Liver (tissue), 8 donors: ENCODE measurements at regions not wholly inside any gene's neighbourhood (a gene's known extent, or its start where the extent isn't known, plus 50 kb on each side); places are given as distances from the start of the nearest gene placed in this dataset.

Experiments
- DNase-seq: peaks from one replicate; pipeline ENCODE4 v3.0.0-alpha.2; 2017; ENCODE audit warnings: low spot score
- H3K27ac ChIP-seq, 2 donors: one replicate each; pipeline ENCODE4 v1.7.0; 2013; ENCODE audit warnings: inconsistent platforms in 2 of 2, low read length in 2 of 2, control low read depth in 1 of 2, low read depth in 1 of 2, mild to moderate bottlenecking in 1 of 2
- H3K27me3 ChIP-seq, 4 donors: one replicate each; pipeline versions ENCODE4 v1.6.1 to v1.7.0; 2013; ENCODE audit warnings: low read length in 3 of 4, inconsistent platforms in 1 of 4, mild to moderate bottlenecking in 1 of 4, moderate library complexity in 1 of 4; ENCODE audit not compliant: control insufficient read depth in 4 of 4, insufficient read depth in 4 of 4
- H3K36me3 ChIP-seq, 4 donors: one replicate each; pipeline versions ENCODE4 v1.6.1 to v1.7.0; 2013; ENCODE audit warnings: low read length in 3 of 4, mild to moderate bottlenecking in 3 of 4, low read depth in 1 of 4, moderate library complexity in 1 of 4; ENCODE audit not compliant: control insufficient read depth in 4 of 4, insufficient read depth in 3 of 4
- H3K4me1 ChIP-seq, 4 donors: one replicate each; pipeline versions ENCODE4 v1.6.1 to v1.7.0; 2013; ENCODE audit warnings: low read length in 3 of 4, mild to moderate bottlenecking in 3 of 4, moderate library complexity in 1 of 4; ENCODE audit not compliant: control insufficient read depth in 4 of 4, insufficient read depth in 4 of 4
- H3K4me3 ChIP-seq, 3 donors: one replicate each; pipeline versions ENCODE4 v1.6.1 to v1.7.0; 2013; ENCODE audit warnings: low read length in 3 of 3, control low read depth in 1 of 3, low read depth in 1 of 3, mild to moderate bottlenecking in 1 of 3
- H3K9ac ChIP-seq, 2 donors: one replicate each; pipeline ENCODE4 v1.7.0; 2013; ENCODE audit warnings: low read length in 2 of 2, mild to moderate bottlenecking in 2 of 2, moderate library complexity in 2 of 2, control low read depth in 1 of 2, low read depth in 1 of 2
- H3K9me3 ChIP-seq, 4 donors: one replicate each; pipeline versions ENCODE4 v1.6.1 to v1.7.0; 2013; ENCODE audit warnings: low read length in 3 of 4; ENCODE audit not compliant: control insufficient read depth in 4 of 4
- ATF3 ChIP-seq: IDR thresholded peaks from 2 replicates; pipeline ENCODE4 v1.6.1; 2016; ENCODE audit warnings: antibody characterized with exemption
- CTCF ChIP-seq: fragments of 150-350 bp; IDR thresholded peaks from 2 replicates; pipeline ENCODE4 v1.5.1; 2017; ENCODE audit warnings: improper control_type of control experiment, low read depth, low read length; ENCODE audit not compliant: missing input control
- EGR1 ChIP-seq, 2 donors: IDR thresholded peaks; 2 replicates each; pipeline ENCODE4 v1.6.1; 2016 to 2018; ENCODE audit warnings: antibody characterized with exemption in 2 of 2, low read depth in 2 of 2
- FOXA1 ChIP-seq: IDR thresholded peaks from 2 replicates; pipeline ENCODE4 v1.6.1; 2016; ENCODE audit warnings: antibody characterized with exemption
- FOXA2 ChIP-seq: IDR thresholded peaks from 2 replicates; pipeline ENCODE4 v1.6.1; 2016; ENCODE audit warnings: antibody characterized with exemption
- GABPA ChIP-seq, 2 donors: IDR thresholded peaks in 1 of 2; conservative IDR thresholded peaks in 1 of 2; 2 replicates each; pipeline ENCODE4 v1.6.1; 2016; ENCODE audit warnings: antibody characterized with exemption in 2 of 2, mild to moderate bottlenecking in 1 of 2, moderate library complexity in 1 of 2
- HNF4A ChIP-seq, 2 donors: conservative IDR thresholded peaks; 2 replicates each; pipeline ENCODE4 v1.6.1; 2016; ENCODE audit warnings: antibody characterized with exemption in 2 of 2, mild to moderate bottlenecking in 2 of 2
- HNF4G ChIP-seq: IDR thresholded peaks from 2 replicates; pipeline ENCODE4 v1.6.1; 2016; ENCODE audit warnings: antibody characterized with exemption
- JUND ChIP-seq, 2 donors: IDR thresholded peaks; 2 replicates each; pipeline ENCODE4 v1.6.1; 2016; ENCODE audit warnings: antibody characterized with exemption in 2 of 2
- MAX ChIP-seq: IDR thresholded peaks from 2 replicates; pipeline ENCODE4 v1.6.1; 2016; ENCODE audit warnings: antibody characterized with exemption
- NR2F2 ChIP-seq: IDR thresholded peaks from 2 replicates; pipeline ENCODE4 v1.6.1; 2016; ENCODE audit warnings: antibody characterized with exemption
- RAD21 ChIP-seq, 2 donors: IDR thresholded peaks; 2 replicates each; pipeline ENCODE4 v1.6.1; 2016; ENCODE audit warnings: antibody characterized with exemption in 2 of 2, mild to moderate bottlenecking in 2 of 2
- REST ChIP-seq: IDR thresholded peaks from 2 replicates; pipeline ENCODE4 v1.6.1; 2016; ENCODE audit warnings: antibody characterized with exemption, mild to moderate bottlenecking
- RXRA ChIP-seq, 2 donors: IDR thresholded peaks; 2 replicates each; pipeline ENCODE4 v1.6.1; 2017 to 2018; ENCODE audit warnings: antibody characterized with exemption in 2 of 2, mild to moderate bottlenecking in 1 of 2
- SP1 ChIP-seq: IDR thresholded peaks from 2 replicates; pipeline ENCODE4 v1.6.1; 2018; ENCODE audit warnings: antibody characterized with exemption, mild to moderate bottlenecking
- TAF1 ChIP-seq: conservative IDR thresholded peaks from 2 replicates; pipeline ENCODE4 v1.6.1; 2016; ENCODE audit warnings: antibody characterized with exemption, mild to moderate bottlenecking
- YY1 ChIP-seq: IDR thresholded peaks from 2 replicates; pipeline ENCODE4 v1.6.1; 2016; ENCODE audit warnings: antibody characterized with exemption, mild to moderate bottlenecking
- ZBTB33 ChIP-seq: IDR thresholded peaks from 2 replicates; pipeline ENCODE4 v1.6.1; 2016; ENCODE audit warnings: antibody characterized with exemption
- WGBS: extraction: QIAGEN DNeasy Blood & Tissue Kit; methylation state at CpG from one replicate; pipeline ENCODE4 v1.1.7; 2013; 5-methylcytosine and 5-hydroxymethylcytosine counted together
- donor health status: healthy.
- donor health status: healthy.
- donor health status: healthy.
- donor health status: healthy.
- donor health status: healthy.

GRCh38 chr3:152970851-152971250, 135.9 kb downstream of the P2RY1 start:
- 92% methylated on average over 4 of the region's 4 CpGs for WGBS
- Histone ChIP-seq H3K4me1 (no peaks in the 10 kb centered on the region), H3K9ac (no peak overlapping the region), H3K27ac (no peak overlapping the region), H3K27me3 (no peaks in the 10 kb centered on the region), H3K36me3 (no peaks in the 10 kb centered on the region), H3K9me3 (peaks cover 0 to 3% (median 0%) of the 10 kb centered on the region in 4 donors), H3K4me3 (no peak overlapping the region)
- no peak for DNase-seq
- no peak for TF ChIP-seq SP1
- TF ChIP-seq NR2F2 = no peak
- TF ChIP-seq MAX = no peak
- TF ChIP-seq GABPA (IDR thresholded peaks at IDR 0.05 in 1 of 2, conservative IDR thresholded peaks at IDR 0.05 in 1 of 2) = no peak
- TF ChIP-seq ATF3 = no peak
- no peak for TF ChIP-seq FOXA2
- TF ChIP-seq CTCF = no peak
- no peak for TF ChIP-seq TAF1
- no peak for TF ChIP-seq JUND (IDR thresholded peaks at IDR 0.05)
- no peak for TF ChIP-seq RXRA (IDR thresholded peaks at IDR 0.05)

GRCh38 chr3:152971880-152972279, 136.9 kb downstream of the P2RY1 start:
- Histone ChIP-seq H3K9me3 (peaks cover 0 to 3% (median 0%) of the 10 kb centered on the region in 4 donors), H3K27me3 (no peaks in the 10 kb centered on the region), H3K4me1 (no peaks in the 10 kb centered on the region), H3K4me3 (no peak overlapping the region), H3K27ac (no peak overlapping the region), H3K36me3 (no peaks in the 10 kb centered on the region), H3K9ac (no peak overlapping the region)
- DNase-seq = no peak
- TF ChIP-seq HNF4A (conservative IDR thresholded peaks at IDR 0.05) = no peak
- no peak for TF ChIP-seq EGR1 (IDR thresholded peaks at IDR 0.05; ENCODE audit: low read depth in 2 of 2)
- no peak for TF ChIP-seq NR2F2
- TF ChIP-seq MAX = no peak
- TF ChIP-seq ZBTB33 = no peak
- TF ChIP-seq RXRA (IDR thresholded peaks at IDR 0.05) = no peak
- TF ChIP-seq CTCF = no peak
- no peak for TF ChIP-seq SP1
- no peak for TF ChIP-seq YY1
- no peak for TF ChIP-seq FOXA1
- no peak for TF ChIP-seq JUND (IDR thresholded peaks at IDR 0.05)
- TF ChIP-seq GABPA (IDR thresholded peaks at IDR 0.05 in 1 of 2, conservative IDR thresholded peaks at IDR 0.05 in 1 of 2) = no peak
- TF ChIP-seq RAD21 (IDR thresholded peaks at IDR 0.05) = no peak
- no peak for TF ChIP-seq FOXA2
- TF ChIP-seq REST = no peak
- TF ChIP-seq ATF3 = no peak
- no peak for TF ChIP-seq TAF1
- TF ChIP-seq HNF4G = no peak
- WGBS = 85% methylated on average over 4 of the region's 4 CpGs
